IPS-20b (cell line): ENCODE measurements at regions not wholly inside any gene's neighbourhood (a gene's known extent, or its start where the extent isn't known, plus 50 kb on each side); places are given as distances from the start of the nearest gene placed in this dataset.

Experiments
- H3K27ac ChIP-seq: one replicate; pipeline ENCODE4 v1.5.1; 2013; ENCODE audit warnings: low read length
- H3K27me3 ChIP-seq: 2 replicates; pipeline ENCODE4 v1.6.1; 2013; ENCODE audit warnings: mild to moderate bottlenecking, low read length, inconsistent platforms; ENCODE audit not compliant: insufficient read depth
- H3K36me3 ChIP-seq: 2 replicates; pipeline ENCODE4 v1.6.1; 2013; ENCODE audit warnings: low read depth, mild to moderate bottlenecking, inconsistent platforms, low read length, moderate library complexity; ENCODE audit not compliant: insufficient read depth
- H3K4me1 ChIP-seq: 2 replicates; pipeline ENCODE4 v1.6.1; 2013; ENCODE audit warnings: mild to moderate bottlenecking, control low read depth, inconsistent platforms, low read length, moderate library complexity; ENCODE audit not compliant: insufficient read depth
- H3K4me3 ChIP-seq: 2 replicates; pipeline ENCODE4 v1.5.1; 2013; ENCODE audit warnings: mild to moderate bottlenecking, low read length, inconsistent platforms
- H3K9ac ChIP-seq: 2 replicates; pipeline ENCODE4 v1.6.1; 2013; ENCODE audit warnings: low read depth, mild to moderate bottlenecking, inconsistent platforms, low read length, moderate library complexity
- H3K9me3 ChIP-seq: 2 replicates; pipeline ENCODE4 v1.6.1; 2013; ENCODE audit warnings: mild to moderate bottlenecking, low read depth, low read length, inconsistent platforms; ENCODE audit not compliant: insufficient read depth

DNA sequence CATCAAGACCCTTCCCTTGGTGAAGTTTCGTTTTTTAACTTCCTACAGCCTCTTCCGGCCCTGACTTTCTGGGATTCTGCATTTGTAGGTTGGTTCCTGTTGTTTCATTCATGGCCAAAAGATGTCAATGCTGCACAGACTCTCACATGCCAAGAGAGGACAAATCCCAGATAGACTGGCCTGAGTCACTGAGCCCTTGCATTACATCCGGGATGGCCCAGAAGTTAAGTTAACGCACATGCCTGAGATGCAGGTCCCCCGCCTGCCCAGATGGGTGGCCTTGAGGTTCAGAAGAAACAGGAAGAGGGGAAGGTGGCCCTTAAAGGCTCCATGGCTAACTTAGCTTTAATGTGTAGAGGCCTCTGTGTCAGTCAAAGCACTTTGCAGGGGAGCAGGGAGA is 51.6 kb upstream of the SRGAP3 start:
- no peak overlapping the region for H3K4me3 ChIP-seq
- H3K36me3 ChIP-seq, result no peaks in the 10 kb centered on the region
- H3K27me3 ChIP-seq, result peaks cover 15% of the 10 kb centered on the region
- H3K27ac ChIP-seq, result no peak overlapping the region
- H3K9ac ChIP-seq, result no peak overlapping the region
- H3K9me3 ChIP-seq, result no peaks in the 10 kb centered on the region
- no peaks in the 10 kb centered on the region; the same call in 1 of the 2 replicates for H3K4me1 ChIP-seq

- H3K9ac ChIP-seq, result peak overlapping the region; percentile 28; the same call in 1 of the 2 replicates
- no peak overlapping the region for H3K27ac ChIP-seq
- no peaks in the 10 kb centered on the region; the same call in 1 of the 2 replicates for H3K4me1 ChIP-seq
- H3K27me3 ChIP-seq, result peaks cover 15% of the 10 kb centered on the region
- H3K4me3 ChIP-seq, result peak overlapping the region; percentile 72; the same call in 1 of the 2 replicates
- H3K36me3 ChIP-seq, result no peaks in the 10 kb centered on the region
- H3K9me3 ChIP-seq, result no peaks in the 10 kb centered on the region
Measured at GRCh38 chr3:9301798-9302197, 52.4 kb upstream of the SRGAP3 start.

GRCh38 chr3:9302425-9303181 is 53.2 kb upstream of the SRGAP3 start:
- Histone ChIP-seq H3K27me3 (peaks cover 15% of the 10 kb centered on the region), H3K9me3 (no peaks in the 10 kb centered on the region), H3K4me1 (no peaks in the 10 kb centered on the region; the same call in 1 of the 2 replicates), H3K36me3 (no peaks in the 10 kb centered on the region), H3K27ac (no peak overlapping the region), H3K9ac (peak overlapping the region; percentile 28; the same call in 1 of the 2 replicates), H3K4me3 (peak overlapping the region; percentile 72)

DNA sequence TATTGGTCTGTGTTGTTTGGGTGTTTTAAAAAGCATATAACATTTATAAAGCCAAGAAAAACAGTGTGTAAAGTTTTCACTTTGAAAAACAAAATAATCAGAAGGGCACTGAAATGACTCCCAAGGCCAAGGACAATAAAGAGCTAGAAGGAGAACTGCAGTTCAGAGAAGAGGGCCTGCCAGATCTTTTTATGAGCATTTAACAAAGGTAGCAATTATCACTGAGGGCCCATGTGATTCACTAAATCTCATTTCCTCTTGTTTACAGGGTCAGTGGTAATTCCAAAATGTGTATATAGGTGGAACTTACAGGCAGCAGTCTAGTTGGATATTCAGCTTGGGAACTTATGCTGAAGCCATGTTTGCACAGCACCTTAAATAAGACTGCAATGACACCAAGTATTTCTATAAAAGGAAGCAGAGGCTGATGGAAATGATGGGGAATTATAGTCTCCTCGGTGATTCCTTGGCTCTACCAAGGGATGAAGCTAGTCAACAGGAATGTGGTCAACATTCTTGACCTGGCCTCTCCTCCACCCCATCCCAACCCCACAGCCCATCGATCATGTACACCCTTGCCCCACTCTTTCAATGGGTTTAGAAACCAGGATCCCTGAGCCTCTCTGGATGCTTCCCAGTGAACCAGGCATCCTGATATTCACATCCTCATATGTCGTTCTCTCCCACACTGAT is 54.4 kb upstream of the THUMPD3 start:
- Histone ChIP-seq H3K4me1 (no peaks in the 10 kb centered on the region), H3K36me3 (no peaks in the 10 kb centered on the region), H3K27me3 (no peaks in the 10 kb centered on the region), H3K9me3 (no peaks in the 10 kb centered on the region), H3K4me3 (no peak overlapping the region), H3K27ac (no peak overlapping the region), H3K9ac (no peak overlapping the region)

DNA sequence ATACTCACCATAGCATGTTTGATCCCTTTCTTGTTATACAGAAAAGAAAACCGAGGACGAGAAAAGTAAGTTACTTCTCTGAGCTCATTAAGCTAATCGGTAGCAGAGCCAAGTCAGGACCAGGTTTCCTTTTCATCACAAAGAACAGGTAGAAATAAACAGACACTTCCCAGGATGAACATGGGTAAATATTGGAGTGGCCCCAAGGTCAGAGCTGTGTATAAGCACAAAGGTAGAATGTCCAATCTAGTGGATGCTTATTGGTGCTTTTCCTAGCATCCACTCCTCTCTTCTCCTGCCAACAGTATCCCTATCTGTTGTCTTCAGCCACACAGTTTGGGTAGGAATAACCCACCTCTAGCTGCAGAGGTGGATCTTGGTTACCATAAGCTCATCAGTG is 52.8 kb upstream of the THUMPD3 start:
- Histone ChIP-seq H3K27ac (no peak overlapping the region), H3K9ac (no peak overlapping the region)

DNA sequence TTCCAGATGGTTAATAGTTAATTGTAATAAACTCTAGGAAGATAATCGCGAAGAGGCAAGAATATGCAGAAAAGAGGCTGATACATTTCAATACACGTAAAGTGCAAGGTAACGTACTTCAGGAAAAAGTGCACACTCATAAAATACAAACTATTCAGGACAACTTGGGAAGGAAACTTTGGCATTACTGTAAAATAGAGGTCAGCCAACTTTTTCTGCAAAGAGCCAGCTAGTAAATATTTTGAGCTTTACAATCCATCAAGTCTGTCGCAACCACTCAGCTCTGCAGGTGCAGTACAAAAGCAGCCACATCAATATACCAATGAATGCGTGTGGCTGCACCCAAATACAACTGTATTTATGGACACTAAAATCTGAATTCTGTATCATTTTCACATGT is 51.6 kb upstream of the THUMPD3 start:
- Histone ChIP-seq H3K27ac (no peak overlapping the region), H3K9ac (no peak overlapping the region), H3K4me3 (no peak overlapping the region), H3K4me1 (no peaks in the 10 kb centered on the region; the same call in 1 of the 2 replicates), H3K9me3 (no peaks in the 10 kb centered on the region), H3K27me3 (no peaks in the 10 kb centered on the region; the same call in 1 of the 2 replicates), H3K36me3 (no peaks in the 10 kb centered on the region)

More for the DNA sequence above, 52.8 kb upstream of the THUMPD3 start:
- Histone ChIP-seq H3K9me3 (no peaks in the 10 kb centered on the region), H3K4me3 (no peak overlapping the region), H3K27me3 (no peaks in the 10 kb centered on the region; the same call in 1 of the 2 replicates), H3K36me3 (no peaks in the 10 kb centered on the region), H3K4me1 (no peaks in the 10 kb centered on the region)
